Keratinocyte (primary cell): ENCODE measurements at regions not wholly inside any gene's neighbourhood (a gene's known extent, or its start where the extent isn't known, plus 50 kb on each side); places are given as distances from the start of the nearest gene placed in this dataset.

Source experiments
- DNase-seq: peaks from one replicate; pipeline ENCODE4 v3.0.0-alpha.2; 2011; ENCODE audit warnings: low read depth, missing footprints, low spot score
- FAIRE-seq: peaks from 2 replicates; lab custom pipeline; 2011; peaks lifted over from hg19 to GRCh38; lab: Jason Lieb, UNC
- H2AFZ ChIP-seq: 2 replicates; pipeline ENCODE4 v1.6.0; 2012; ENCODE audit warnings: low read length, control low read depth, inconsistent platforms; ENCODE audit not compliant: control insufficient read depth
- H3K27ac ChIP-seq: 2 replicates; pipeline ENCODE4 v1.5.1; 2011; ENCODE audit warnings: low read length; ENCODE audit not compliant: control insufficient read depth, insufficient read depth
- H3K27me3 ChIP-seq: 3 replicates; pipeline ENCODE4 v1.6.0; 2011; ENCODE audit warnings: low read length; ENCODE audit not compliant: control insufficient read depth, insufficient read depth; ENCODE audit errors: extremely low read depth
- H3K36me3 ChIP-seq, 2 experiments: 2 replicates in 1 of 2; 3 replicates in 1 of 2; pipeline ENCODE4 v1.5.1; 2011; ENCODE audit warnings: low read length in 2 of 2, mild to moderate bottlenecking in 1 of 2; ENCODE audit not compliant: control insufficient read depth in 2 of 2, insufficient read depth in 2 of 2; ENCODE audit errors: extremely low read depth in 1 of 2
- H3K4me1 ChIP-seq: 3 replicates; pipeline ENCODE4 v1.5.1; 2011; ENCODE audit warnings: low read length; ENCODE audit not compliant: control insufficient read depth, insufficient read depth; ENCODE audit errors: extremely low read depth
- H3K4me2 ChIP-seq: 3 replicates; pipeline ENCODE4 v1.6.0; 2011; ENCODE audit warnings: low read depth, low read length; ENCODE audit not compliant: control insufficient read depth, insufficient read depth; ENCODE audit errors: extremely low read depth
- H3K4me3 ChIP-seq, 3 experiments: fragments of 200-600 bp in 1 of 3; sonication (generic) in 1 of 3; 2 replicates in 2 of 3; 3 replicates in 1 of 3; pipeline ENCODE4 v1.5.1; 2011 to 2016; ENCODE audit warnings: low read length in 3 of 3, mild to moderate bottlenecking in 3 of 3, control low read depth in 2 of 3, inconsistent platforms in 1 of 3, low read depth in 1 of 3, mixed read lengths in 1 of 3, mixed run types in 1 of 3, moderate library complexity in 1 of 3; ENCODE audit not compliant: control insufficient read depth in 2 of 3, insufficient read depth in 2 of 3; ENCODE audit errors: extremely low read depth in 1 of 3
- H3K79me2 ChIP-seq: 2 replicates; pipeline ENCODE4 v1.6.0; 2012; ENCODE audit warnings: low read length; ENCODE audit not compliant: control insufficient read depth, insufficient read depth
- H3K9ac ChIP-seq: 3 replicates; pipeline ENCODE4 v1.6.0; 2011; ENCODE audit warnings: low read length; ENCODE audit not compliant: control insufficient read depth, insufficient read depth; ENCODE audit errors: extremely low read depth
- H3K9me1 ChIP-seq: 3 replicates; pipeline ENCODE4 v1.6.0; 2011; ENCODE audit warnings: low read length; ENCODE audit not compliant: control insufficient read depth, insufficient read depth; ENCODE audit errors: extremely low read depth
- H3K9me3 ChIP-seq: 2 replicates; pipeline ENCODE4 v1.5.1; 2012; ENCODE audit warnings: low read depth, low read length; ENCODE audit not compliant: control insufficient read depth
- H4K20me1 ChIP-seq: 3 replicates; pipeline ENCODE4 v1.6.0; 2011; ENCODE audit warnings: low read length; ENCODE audit not compliant: control insufficient read depth, insufficient read depth; ENCODE audit errors: extremely low read depth
- EZH2 ChIP-seq: IDR thresholded peaks from one replicate; pipeline ENCODE4 v1.6.1; 2012; ENCODE audit warnings: inconsistent platforms, mild to moderate bottlenecking, low read length, moderate library complexity
- dilution Hi-C: fragments of 300-500 bp; cut with MboI; formaldehyde crosslinking; loops from one replicate; pipeline ENCODE4 v1.7.0; 2020; ENCODE audit warnings: low sequenced_read_pairs; ENCODE audit not compliant: extremely low pct_ligation_motif_present
- TF ChIP-seq, protein P1 (sequence below), 3 experiments: IDR thresholded peaks in 1 of 3; conservative IDR thresholded peaks in 1 of 3; optimal IDR thresholded peaks in 1 of 3; 2 replicates in 2 of 3; 3 replicates in 1 of 3; pipeline versions ENCODE3 to v1.5.1; 2011; ENCODE audit warnings: low read length in 3 of 3, mild to moderate bottlenecking in 3 of 3, moderate library complexity in 2 of 3, control low read depth in 1 of 3, inconsistent platforms in 1 of 3; ENCODE audit not compliant: insufficient read depth in 2 of 3; ENCODE audit errors: extremely low read depth in 1 of 3

GRCh38 chr13:30093236-30093635 is 214.1 kb downstream of the KATNAL1 start:
- Histone ChIP-seq H2AFZ (no peak overlapping the region), H3K36me3 (no peaks in the 10 kb centered on the region), H4K20me1 (no peaks in the 10 kb centered on the region), H3K4me2 (no peak overlapping the region), H3K4me1 (no peaks in the 10 kb centered on the region), H3K27me3 (no peaks in the 10 kb centered on the region), H3K9ac (no peak overlapping the region), H3K9me3 (no peaks in the 10 kb centered on the region), H3K4me3 (no peak overlapping the region), H3K9me1 (no peaks in the 10 kb centered on the region), H3K27ac (no peak overlapping the region), H3K79me2 (no peaks in the 10 kb centered on the region)
- DNase-seq (no peak), FAIRE-seq (no peak)
- dilution Hi-C loops = no loop called here
- TF ChIP-seq, protein P1, sequence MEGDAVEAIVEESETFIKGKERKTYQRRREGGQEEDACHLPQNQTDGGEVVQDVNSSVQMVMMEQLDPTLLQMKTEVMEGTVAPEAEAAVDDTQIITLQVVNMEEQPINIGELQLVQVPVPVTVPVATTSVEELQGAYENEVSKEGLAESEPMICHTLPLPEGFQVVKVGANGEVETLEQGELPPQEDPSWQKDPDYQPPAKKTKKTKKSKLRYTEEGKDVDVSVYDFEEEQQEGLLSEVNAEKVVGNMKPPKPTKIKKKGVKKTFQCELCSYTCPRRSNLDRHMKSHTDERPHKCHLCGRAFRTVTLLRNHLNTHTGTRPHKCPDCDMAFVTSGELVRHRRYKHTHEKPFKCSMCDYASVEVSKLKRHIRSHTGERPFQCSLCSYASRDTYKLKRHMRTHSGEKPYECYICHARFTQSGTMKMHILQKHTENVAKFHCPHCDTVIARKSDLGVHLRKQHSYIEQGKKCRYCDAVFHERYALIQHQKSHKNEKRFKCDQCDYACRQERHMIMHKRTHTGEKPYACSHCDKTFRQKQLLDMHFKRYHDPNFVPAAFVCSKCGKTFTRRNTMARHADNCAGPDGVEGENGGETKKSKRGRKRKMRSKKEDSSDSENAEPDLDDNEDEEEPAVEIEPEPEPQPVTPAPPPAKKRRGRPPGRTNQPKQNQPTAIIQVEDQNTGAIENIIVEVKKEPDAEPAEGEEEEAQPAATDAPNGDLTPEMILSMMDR (optimal IDR thresholded peaks at IDR 0.05 in 1 of 3, IDR thresholded peaks at IDR 0.05 in 1 of 3, conservative IDR thresholded peaks at IDR 0.05 in 1 of 3; ENCODE audit: extremely low read depth in 1 of 3, insufficient read depth in 2 of 3, low read length in 3 of 3) = no peak
- no peak for TF ChIP-seq EZH2

GRCh38 chr13:30091691-30092090 is 215.7 kb downstream of the KATNAL1 start:
- Histone ChIP-seq H2AFZ (no peak overlapping the region), H4K20me1 (no peaks in the 10 kb centered on the region), H3K9ac (no peak overlapping the region), H3K4me1 (no peaks in the 10 kb centered on the region), H3K27me3 (no peaks in the 10 kb centered on the region), H3K36me3 (no peaks in the 10 kb centered on the region), H3K9me1 (no peaks in the 10 kb centered on the region), H3K4me3 (no peak overlapping the region), H3K4me2 (no peak overlapping the region), H3K9me3 (no peaks in the 10 kb centered on the region), H3K79me2 (no peaks in the 10 kb centered on the region), H3K27ac (no peak overlapping the region)
- TF ChIP-seq, protein P1 (optimal IDR thresholded peaks at IDR 0.05 in 1 of 3, IDR thresholded peaks at IDR 0.05 in 1 of 3, conservative IDR thresholded peaks at IDR 0.05 in 1 of 3; ENCODE audit: extremely low read depth in 1 of 3, insufficient read depth in 2 of 3, low read length in 3 of 3) = no peak
- no peak for TF ChIP-seq EZH2
- dilution Hi-C loops = no loop called here
- FAIRE-seq (no peak), DNase-seq (no peak)
